BJ (cell line): ENCODE measurements at regions not wholly inside any gene's neighbourhood (a gene's known extent, or its start where the extent isn't known, plus 50 kb on each side); places are given as distances from the start of the nearest gene placed in this dataset.

ENCODE experiments used
- CTCF ChIA-PET: fragments of 350-600 bp; formaldehyde crosslinking; extraction: SDS; loops from one replicate; lab custom pipeline; 2021; ENCODE audit warnings: antibody characterized with exemption, inconsistent platforms; lab: Yijun Ruan, JAX
- POLR2A ChIA-PET: fragments of 300-600 bp; sonication (Branson Sonifier 250); formaldehyde crosslinking; extraction: SDS; loops from one replicate; lab custom pipeline; 2021; ENCODE audit warnings: antibody characterized with exemption; lab: Charles Lee
- DNase-seq: peaks from one replicate; pipeline ENCODE4 v3.0.0-alpha.2; 2011; ENCODE audit warnings: low read depth
- H3K27me3 ChIP-seq: 2 replicates; pipeline ENCODE4 v1.6.0; 2011; ENCODE audit warnings: low read length; ENCODE audit not compliant: control insufficient read depth, insufficient read depth
- H3K36me3 ChIP-seq: 2 replicates; pipeline ENCODE4 v1.5.1; 2011; ENCODE audit warnings: low read length; ENCODE audit not compliant: control insufficient read depth, insufficient read depth
- H3K4me3 ChIP-seq: 2 replicates; pipeline ENCODE4 v1.5.1; 2011; ENCODE audit warnings: low read depth, mild to moderate bottlenecking, control low read depth, low read length
- CTCF ChIP-seq: IDR thresholded peaks from 2 replicates; pipeline ENCODE4 v1.5.1; 2011; ENCODE audit warnings: low read depth, mild to moderate bottlenecking, control low read depth, inconsistent platforms, low read length, moderate library complexity; ENCODE audit not compliant: insufficient read depth

- no peak for TF ChIP-seq CTCF
- POLR2A ChIA-PET: no interaction called here
- CTCF ChIA-PET: no interaction called here
- Histone ChIP-seq H3K36me3 (no peaks in the 10 kb centered on the region), H3K4me3 (no peak overlapping the region), H3K27me3 (no peaks in the 10 kb centered on the region)
- no peak for DNase-seq
Measured at GRCh38 chr1:82223091-82223490, 422.4 kb downstream of the ADGRL2 start.

GRCh38 chr1:82221721-82222120 is 421.0 kb downstream of the ADGRL2 start:
- no peaks in the 10 kb centered on the region for H3K36me3 ChIP-seq
- POLR2A ChIA-PET: no interaction called here
- no peak for TF ChIP-seq CTCF
- H3K4me3 ChIP-seq: no peak overlapping the region
- H3K27me3 ChIP-seq: no peaks in the 10 kb centered on the region
- CTCF ChIA-PET: no interaction called here
- DNase-seq: no peak

- H3K27me3 ChIP-seq: no peaks in the 10 kb centered on the region
- no peaks in the 10 kb centered on the region for H3K36me3 ChIP-seq
- ChIA-PET CTCF (no interaction called here), POLR2A (no interaction called here)
- no peak for TF ChIP-seq CTCF
- no peak overlapping the region for H3K4me3 ChIP-seq
- no peak for DNase-seq
Measured at GRCh38 chr1:82220754-82221153, 420.0 kb downstream of the ADGRL2 start.

GRCh38 chr1:82219841-82220240 is 419.1 kb downstream of the ADGRL2 start:
- ChIA-PET CTCF (interaction anchor here (0.6 kb wide), 1 partner anchor 367 kb away, joined by 3 read pairs; no protein-coding TSS in a partner anchor), POLR2A (no interaction called here)
- no peaks in the 10 kb centered on the region for H3K36me3 ChIP-seq
- TF ChIP-seq CTCF: no peak
- no peak for DNase-seq
- H3K4me3 ChIP-seq: no peak overlapping the region
- H3K27me3 ChIP-seq: no peaks in the 10 kb centered on the region

- DNase-seq: no peak
- POLR2A ChIA-PET: no interaction called here
- CTCF ChIA-PET: no interaction called here
Measured at GRCh38 chr1:82218846-82219245, 418.1 kb downstream of the ADGRL2 start.

More at GRCh38 chr1:82218846-82219245, 418.1 kb downstream of the ADGRL2 start:
- Histone ChIP-seq H3K27me3 (no peaks in the 10 kb centered on the region), H3K4me3 (no peak overlapping the region), H3K36me3 (no peaks in the 10 kb centered on the region)
- TF ChIP-seq CTCF: no peak
